NCI-H2196 (cell line): ENCODE measurements at regions not wholly inside any gene's neighbourhood (a gene's known extent, or its start where the extent isn't known, plus 50 kb on each side); places are given as distances from the start of the nearest gene placed in this dataset.
A peak's percentile ranks its signal among the peaks of the same experiment; 100 is the strongest.
"Not testable (repeated sequence)": the region's sequence is repeated elsewhere in the genome, so short reads cannot be mapped to it uniquely, and the experiment has no call there.

Source experiments
- DNase-seq: peaks from one replicate; lab custom pipeline; 2025; ENCODE audit not compliant: unreplicated experiment; lab: John Stamatoyannopoulos, UW

DNA sequence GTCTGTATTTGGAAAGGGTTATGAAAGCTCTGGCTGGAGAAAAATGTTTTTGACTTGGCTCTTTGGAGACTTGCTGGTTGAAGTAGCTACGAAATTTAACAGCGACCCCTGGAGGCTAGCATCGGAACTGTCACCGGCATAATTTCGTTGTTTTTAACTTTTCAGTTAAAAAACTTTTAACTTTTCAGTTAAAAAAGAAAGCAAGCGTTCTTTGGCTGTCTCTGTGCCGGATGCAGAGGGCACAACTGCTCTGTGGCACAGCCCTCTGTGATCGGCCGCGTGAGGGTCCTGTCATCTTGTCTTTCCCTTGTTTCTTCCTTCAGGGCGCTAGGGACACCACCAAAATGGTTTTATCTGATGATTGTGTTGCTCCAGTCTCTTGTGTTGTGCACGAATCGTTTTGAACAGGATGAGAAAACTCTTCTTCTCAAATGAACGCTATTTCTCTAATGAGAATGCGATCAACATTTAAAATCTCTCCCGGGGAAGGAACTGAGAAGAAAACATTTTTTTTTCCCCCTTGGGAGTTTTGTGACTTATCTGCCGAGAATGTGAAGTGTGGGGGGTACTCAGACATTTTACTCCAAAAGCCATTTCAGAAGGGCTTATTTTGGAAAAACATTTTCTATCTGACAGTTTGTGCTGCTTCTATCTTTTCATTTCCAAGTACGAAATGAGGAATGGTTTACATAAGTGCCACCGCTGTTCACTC, 57.1 kb downstream of the ADCYAP1 start:
- DNase-seq = peak; percentile 46

GRCh38 chr18:963276-963675, 58.6 kb downstream of the ADCYAP1 start:
- DNase-seq = no peak

DNA sequence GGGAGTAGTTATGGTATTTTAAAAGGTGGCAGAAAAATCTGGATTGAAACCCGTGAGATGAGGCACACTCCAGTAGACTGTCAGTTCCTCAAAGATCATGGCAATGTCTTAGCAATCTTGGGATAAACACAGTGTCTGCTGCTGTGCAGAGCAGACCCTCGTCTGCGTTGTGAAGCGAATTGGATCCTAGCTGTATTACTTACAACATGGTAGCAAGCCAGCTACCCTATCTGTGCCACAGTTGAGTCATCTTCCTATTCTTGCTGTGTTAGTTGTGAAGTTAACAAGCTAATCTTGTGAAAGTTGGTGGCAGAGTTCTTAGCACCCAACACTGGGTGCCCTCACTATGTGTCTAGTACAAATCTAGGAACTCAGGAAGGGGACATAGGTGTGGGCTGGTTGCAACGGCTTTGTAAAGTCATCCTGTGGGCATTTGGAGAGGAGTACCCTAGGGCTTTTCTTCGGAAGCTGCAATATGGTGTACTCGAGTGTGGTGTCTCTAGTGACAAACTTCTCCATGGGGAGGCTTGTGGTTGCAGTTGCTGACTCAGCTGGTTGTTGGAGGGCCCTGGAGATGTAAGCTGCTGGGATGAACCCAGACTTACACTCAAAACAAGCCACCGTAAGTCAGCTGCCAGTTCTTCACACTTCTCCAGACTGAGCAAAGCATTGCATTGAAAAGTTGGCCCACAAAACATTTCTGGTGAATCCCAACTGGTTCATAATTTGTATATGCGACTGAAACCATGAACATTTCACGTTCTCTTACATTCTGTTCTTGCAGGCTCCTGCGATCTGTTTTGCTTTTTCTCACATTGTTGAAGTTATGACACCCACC, 61.5 kb downstream of the ADCYAP1 start:
- DNase-seq = no peak

DNA sequence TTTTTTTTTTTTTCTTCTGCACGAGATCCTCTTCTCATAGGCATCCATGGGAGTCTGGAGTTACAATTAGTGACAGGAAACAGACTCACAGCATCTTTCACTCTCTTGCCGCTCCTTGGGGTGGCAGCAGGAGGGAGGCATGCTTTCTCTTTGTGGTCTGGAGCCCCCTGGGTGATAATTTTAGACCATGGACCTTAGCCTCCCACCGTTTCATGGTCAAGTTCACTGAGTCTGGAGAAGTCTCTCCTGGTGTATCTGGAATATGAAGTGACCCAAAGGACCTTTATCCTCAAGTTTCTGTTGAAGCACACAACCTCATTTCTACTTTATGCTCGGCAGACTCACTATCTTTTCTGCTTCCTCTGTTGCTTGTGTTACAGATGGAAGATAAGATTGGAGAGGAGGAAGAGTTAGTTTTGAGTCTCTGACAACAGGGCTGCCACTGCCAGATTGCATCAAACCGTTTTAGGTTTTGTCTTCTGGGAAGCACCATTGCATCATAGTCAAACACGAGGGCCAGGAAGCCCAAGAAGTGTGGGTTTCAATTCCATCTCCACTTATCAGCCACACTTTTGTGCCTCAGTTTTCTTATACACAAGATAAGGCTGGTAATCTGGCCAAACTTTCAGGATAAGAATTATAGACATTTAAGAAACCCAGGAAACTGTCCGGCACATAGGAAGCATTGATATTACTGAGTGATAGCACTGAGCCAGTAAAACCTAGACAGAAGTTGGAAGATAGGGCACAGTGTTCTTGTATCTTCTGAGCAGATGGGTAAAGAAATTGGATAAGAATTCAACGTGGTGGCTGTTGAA, 62.3 kb downstream of the ADCYAP1 start:
- no peak for DNase-seq

- not testable (repeated sequence) for DNase-seq
Observed at GRCh38 chr18:968910-969309, 64.2 kb downstream of the ADCYAP1 start.

GRCh38 chr18:969311-969710, 64.6 kb downstream of the ADCYAP1 start:
- DNase-seq = not testable (repeated sequence)

GRCh38 chr18:974606-975005, 69.9 kb downstream of the ADCYAP1 start:
- DNase-seq = not testable (repeated sequence)

GRCh38 chr18:976393-977128, 71.9 kb downstream of the ADCYAP1 start:
- not testable (repeated sequence) for DNase-seq

- DNase-seq = not testable (repeated sequence)
Observed at GRCh38 chr18:977327-977726, 72.7 kb downstream of the ADCYAP1 start.

- DNase-seq = not testable (repeated sequence)
Observed at GRCh38 chr18:977732-978131, 73.1 kb downstream of the ADCYAP1 start.

DNA sequence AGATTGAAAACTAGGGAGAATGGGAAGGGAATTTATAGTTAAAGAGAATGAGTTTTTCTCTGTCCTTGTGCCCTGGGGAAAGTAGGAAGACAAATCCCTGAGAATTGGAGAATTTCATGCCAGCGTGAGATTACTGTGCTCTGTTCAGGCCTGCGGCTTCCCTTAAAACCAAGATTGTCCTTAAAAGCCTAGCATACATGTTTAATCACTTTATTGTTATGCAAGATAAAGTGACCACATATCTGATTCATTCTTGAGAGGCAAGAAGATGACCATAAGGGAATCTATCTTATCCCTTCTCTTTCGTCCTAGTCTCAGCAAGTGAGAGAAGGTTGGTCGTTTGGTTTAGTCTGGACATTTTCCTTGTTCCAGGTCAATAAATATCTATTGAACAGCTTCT, 75.9 kb downstream of the ADCYAP1 start:
- DNase-seq = no peak

DNA sequence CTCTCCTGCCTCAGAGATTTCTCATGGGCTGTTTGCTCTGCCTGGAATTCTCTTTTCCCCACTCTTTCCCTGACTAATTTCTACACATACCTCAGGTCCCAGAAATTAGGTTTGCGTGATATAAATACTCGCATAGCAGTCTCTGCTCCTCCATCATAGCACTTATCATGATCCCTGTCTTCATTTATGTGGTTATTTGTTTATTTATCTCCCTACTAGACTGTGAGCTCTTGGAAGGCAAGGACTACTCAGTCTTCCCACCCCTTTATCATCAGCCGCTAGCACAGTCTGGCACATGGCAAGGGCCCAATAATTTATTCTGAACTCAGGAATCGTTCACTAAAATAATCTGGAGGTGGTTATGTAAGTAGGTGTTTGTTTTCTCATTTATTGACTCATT, 79.3 kb downstream of the ADCYAP1 start:
- DNase-seq = no peak

DNA sequence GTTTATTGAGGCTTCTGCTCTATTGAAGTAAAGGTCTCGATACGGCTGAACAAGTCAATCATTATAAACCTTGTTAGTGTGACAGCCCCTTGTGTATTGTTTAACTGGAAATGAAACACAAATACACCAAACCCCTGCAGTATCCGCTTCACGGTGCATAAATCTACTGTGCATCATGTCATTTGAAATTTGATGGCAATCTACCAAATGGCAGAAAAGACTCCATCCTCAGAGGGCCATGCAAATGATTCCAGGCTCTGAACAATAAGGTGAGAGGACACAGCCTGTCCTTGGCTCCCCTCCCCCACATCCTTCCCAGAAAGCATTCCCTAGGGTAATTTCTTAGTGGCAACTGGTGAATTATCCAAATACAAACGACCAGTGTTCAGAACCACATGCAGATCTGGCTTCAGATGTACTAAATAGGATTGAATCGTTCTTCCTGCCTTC, 80.6 kb downstream of the ADCYAP1 start:
- peak; percentile 87 for DNase-seq

DNA sequence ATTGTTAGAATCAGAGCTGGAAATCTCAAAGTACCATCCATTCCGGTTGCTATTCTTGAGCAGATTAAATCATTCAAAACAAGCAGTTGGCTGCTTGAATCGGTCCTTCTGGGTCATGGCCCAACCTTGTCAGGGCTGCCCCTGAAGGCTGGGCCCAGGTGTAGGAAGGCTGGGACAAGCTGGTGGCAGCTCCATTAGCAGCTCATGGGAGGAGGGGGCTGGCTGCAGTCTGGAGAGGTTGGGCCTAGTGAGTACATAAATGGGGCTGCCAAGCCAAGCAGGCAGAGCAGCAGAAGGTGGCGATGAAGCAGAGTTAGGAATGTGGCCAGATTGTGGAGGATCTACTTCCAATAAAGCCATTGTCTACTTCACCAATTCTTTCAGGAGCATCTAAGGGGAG, 81.4 kb downstream of the ADCYAP1 start:
- DNase-seq = peak; percentile 69

DNA sequence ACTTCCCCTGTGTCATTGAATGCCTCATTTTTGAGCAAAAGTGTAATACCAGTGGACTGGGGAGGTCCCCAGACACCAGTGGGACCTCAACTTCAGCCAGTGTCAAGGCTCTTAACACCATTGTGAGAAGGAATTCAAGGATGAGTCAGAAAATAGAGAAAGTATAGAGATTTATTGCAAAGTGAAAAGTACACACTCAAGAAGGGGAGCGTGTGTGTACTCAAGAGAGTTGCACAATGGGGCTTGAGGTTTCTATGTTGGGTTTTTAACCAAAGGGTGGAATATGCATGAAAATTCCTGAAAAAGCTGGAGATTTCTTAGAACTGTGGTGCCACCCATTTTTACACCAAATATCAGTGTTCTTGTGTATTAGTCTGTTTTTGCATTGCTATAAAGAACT, 81.9 kb downstream of the ADCYAP1 start:
- no peak for DNase-seq

DNA sequence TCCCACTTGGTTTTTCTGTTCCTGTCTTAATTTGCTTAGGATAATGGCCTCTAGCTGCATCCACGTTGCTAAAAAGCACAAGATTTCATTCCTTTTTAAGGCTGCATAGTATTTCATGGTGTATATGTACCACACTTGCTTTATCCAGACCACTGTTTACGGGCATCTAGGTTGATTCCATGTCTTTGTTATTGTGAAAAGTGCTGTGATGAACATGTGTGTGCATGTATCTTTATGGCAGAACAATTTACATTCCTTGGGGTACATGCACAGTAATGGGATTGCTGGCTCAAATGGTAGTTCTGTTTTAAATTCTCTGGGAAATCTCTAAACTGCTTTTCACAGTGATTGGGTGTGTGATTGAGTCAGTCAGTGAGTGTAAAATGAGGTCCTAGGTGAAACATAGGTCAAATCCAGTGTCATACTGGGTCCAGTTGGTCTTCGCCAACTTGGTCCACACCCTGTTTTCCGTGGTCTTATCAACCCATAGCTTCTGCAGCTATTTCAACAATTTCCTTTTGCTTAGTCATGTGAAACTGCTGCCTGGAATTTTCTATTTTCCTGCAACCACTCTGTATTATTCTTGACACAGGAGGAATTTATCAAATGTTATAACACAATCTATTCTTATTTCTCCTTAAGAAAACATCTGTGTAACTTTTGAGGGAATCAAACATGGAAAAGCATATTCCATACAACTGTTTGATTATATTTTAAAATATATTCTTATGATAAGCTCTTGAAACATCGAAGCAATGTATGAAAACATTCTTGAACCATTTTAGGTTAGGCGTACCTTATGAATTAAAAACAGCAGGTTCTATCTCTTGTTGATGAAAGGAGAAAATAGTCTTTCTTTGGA, 82.9 kb downstream of the ADCYAP1 start:
- no peak for DNase-seq

DNA sequence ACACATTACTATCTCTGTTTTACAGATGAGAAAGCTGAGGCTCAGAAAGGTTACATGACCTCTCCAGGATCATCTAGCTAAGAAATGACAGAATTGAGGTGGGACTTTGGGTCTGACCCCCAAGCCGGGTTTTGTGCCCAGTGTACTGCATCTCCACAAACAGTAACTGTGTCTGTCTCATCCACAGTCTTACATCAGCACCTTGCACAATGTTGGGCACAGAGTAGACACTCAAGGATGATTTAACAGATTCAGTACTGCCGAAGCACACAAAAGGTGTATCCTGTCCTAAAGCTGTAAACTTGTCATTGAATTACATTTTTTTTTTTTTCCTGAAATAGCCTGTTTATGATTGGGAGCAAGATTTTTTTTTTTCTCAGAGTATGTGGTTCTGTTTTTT, 84.8 kb downstream of the ADCYAP1 start:
- no peak for DNase-seq

DNA sequence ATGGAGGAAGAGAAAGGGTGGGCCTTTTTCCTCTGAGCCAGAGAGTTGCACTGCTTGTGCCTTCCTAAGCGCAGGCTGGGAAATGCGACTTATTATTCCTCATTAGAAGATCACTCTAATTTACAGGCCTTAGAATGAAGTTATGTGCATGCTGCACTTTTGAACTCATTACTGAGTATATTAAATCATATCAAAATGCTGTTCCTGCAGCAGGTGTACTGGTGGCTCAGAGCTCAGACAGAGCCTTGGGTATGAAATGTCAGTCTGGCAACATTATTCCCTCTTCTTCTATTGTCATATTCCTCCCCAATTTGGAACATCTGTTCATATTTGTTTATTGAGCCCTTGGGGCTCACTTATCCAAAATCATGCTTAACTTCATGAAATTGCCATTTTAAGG, 85.5 kb downstream of the ADCYAP1 start:
- DNase-seq = no peak

GRCh38 chr18:991441-991840, 86.8 kb downstream of the ADCYAP1 start:
- no peak for DNase-seq

DNA sequence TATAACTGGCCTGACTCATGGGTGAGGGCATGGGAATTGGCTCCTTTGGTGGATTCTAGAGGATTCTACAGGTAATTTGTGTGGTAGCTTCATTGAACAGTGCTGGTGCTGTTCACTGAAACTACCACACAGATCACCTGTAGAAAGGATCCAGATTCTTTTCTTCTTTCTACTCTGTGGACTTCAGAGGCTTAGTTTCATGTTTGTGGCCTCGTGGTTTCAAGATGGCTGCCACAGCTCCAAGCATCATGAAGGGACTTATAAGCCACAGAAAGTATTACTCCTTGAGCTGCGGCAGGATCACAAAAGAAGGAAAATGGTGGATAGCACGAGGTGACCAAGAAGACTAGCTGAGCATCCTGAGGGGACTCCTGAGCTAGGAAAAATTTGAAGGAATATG, 88.9 kb downstream of the ADCYAP1 start:
- no peak for DNase-seq
